GM12878 (cell line): ENCODE measurements at regions not wholly inside any gene's neighbourhood (a gene's known extent, or its start where the extent isn't known, plus 50 kb on each side); places are given as distances from the start of the nearest gene placed in this dataset.

Experiments used
- ATAC-seq: fragments of 200-7000 bp; cut with Tn5 transposase; 3 replicates; pipeline ENCODE4 v1.9.1; 2020; ENCODE audit warnings: mild to moderate bottlenecking, moderate library complexity
- BruUV-seq: library from RNA; stranded (reverse); fragments of 400-500 nt; replicated peaks from 2 replicates; lab custom pipeline; 2021; lab: Mats Ljungman, UMichigan
- CTCF ChIA-PET: fragments of 300-600 bp; sonication (Branson Sonifier 250); formaldehyde crosslinking; extraction: SDS; loops from one replicate; lab custom pipeline; 2021; ENCODE audit warnings: inconsistent platforms; lab: Yijun Ruan, JAX
- POLR2A ChIA-PET: fragments of 350-600 bp; formaldehyde crosslinking; extraction: SDS; loops from one replicate; lab custom pipeline; 2021; ENCODE audit warnings: inconsistent platforms; lab: Charles Lee
- RAD21 ChIA-PET: fragments of 300-600 bp; sonication (Branson Sonifier 250); formaldehyde crosslinking; loops from one replicate; lab custom pipeline; 2023; ENCODE audit warnings: antibody characterized with exemption; ENCODE audit not compliant: unreplicated experiment; lab: Charles Lee
- SMC1A ChIA-PET: fragments of 300-600 bp; sonication (Branson Sonifier 250); formaldehyde crosslinking; loops from one replicate; lab custom pipeline; 2023; ENCODE audit not compliant: unreplicated experiment, uncharacterized antibody; lab: Charles Lee
- DNase-seq: peaks from one replicate; pipeline ENCODE4 v3.0.0-alpha.2; 2011; ENCODE audit warnings: low read depth, low spot score
- FAIRE-seq: peaks from 3 replicates; lab custom pipeline; 2011; peaks lifted over from hg19 to GRCh38; lab: Jason Lieb, UNC
- H2AFZ ChIP-seq: 2 replicates; pipeline ENCODE4 v1.6.0; 2011; ENCODE audit warnings: low read depth, low read length, control low read depth; ENCODE audit not compliant: control insufficient read depth
- H3K27ac ChIP-seq: 2 replicates; pipeline ENCODE4 v1.5.1; 2011; ENCODE audit warnings: control low read depth; ENCODE audit not compliant: control insufficient read depth, insufficient read depth
- H3K27me3 ChIP-seq, 2 experiments: replicated peaks in 1 of 2; 2 replicates each; pipeline versions ENCODE4 v1.6.0 to v1.6.1; 2011; ENCODE audit warnings: low read length in 1 of 2; ENCODE audit not compliant: control insufficient read depth in 2 of 2, insufficient read depth in 2 of 2
- H3K36me3 ChIP-seq, 2 experiments: 2 replicates each; pipeline ENCODE4 v1.5.1; 2011; ENCODE audit warnings: low read length in 1 of 2; ENCODE audit not compliant: control insufficient read depth in 2 of 2, insufficient read depth in 2 of 2
- H3K4me1 ChIP-seq: 2 replicates; pipeline ENCODE4 v1.6.1; 2011; ENCODE audit warnings: mild to moderate bottlenecking, low read length, moderate library complexity, mixed read lengths; ENCODE audit not compliant: control insufficient read depth, insufficient read depth
- H3K4me2 ChIP-seq: 2 replicates; pipeline ENCODE4 v1.6.0; 2011; ENCODE audit warnings: control low read depth; ENCODE audit not compliant: control insufficient read depth, insufficient read depth
- H3K4me3 ChIP-seq: fragments of 200-600 bp; sonication (generic); 2 replicates; pipeline ENCODE4 v1.5.1; 2016
- H3K79me2 ChIP-seq: 2 replicates; pipeline ENCODE4 v1.6.0; 2011; ENCODE audit warnings: low read length; ENCODE audit not compliant: control insufficient read depth, insufficient read depth
- H3K9ac ChIP-seq: 2 replicates; pipeline ENCODE4 v1.8.0; 2011; ENCODE audit warnings: low read length, control low read depth, mixed read lengths; ENCODE audit not compliant: control insufficient read depth, insufficient read depth
- H3K9me3 ChIP-seq: replicated peaks from 3 replicates; pipeline ENCODE4 v1.5.1; 2011; ENCODE audit warnings: mild to moderate bottlenecking, low read length; ENCODE audit not compliant: control insufficient read depth, insufficient read depth
- H4K20me1 ChIP-seq: 2 replicates; pipeline ENCODE4 v1.6.0; 2011; ENCODE audit not compliant: control insufficient read depth, insufficient read depth
- CHD2 ChIP-seq: IDR thresholded peaks from 2 replicates; pipeline ENCODE4 v1.6.1; 2011; ENCODE audit warnings: low read depth, low read length, improper control_type of control experiment, borderline replicate concordance
- DPF2 ChIP-seq: fragments of 450-650 bp; IDR thresholded peaks from 2 replicates; pipeline ENCODE4 v1.6.1; 2017; ENCODE audit warnings: mild to moderate bottlenecking
- FOXM1 ChIP-seq: IDR thresholded peaks from 2 replicates; pipeline ENCODE4 v1.6.1; 2012; ENCODE audit warnings: low read depth, mild to moderate bottlenecking, inconsistent platforms, low read length, moderate library complexity
- HDGF ChIP-seq: fragments of 450-650 bp; IDR thresholded peaks from 2 replicates; pipeline ENCODE4 v1.6.1; 2016; ENCODE audit warnings: antibody characterized with exemption
- MEF2A ChIP-seq: IDR thresholded peaks from 2 replicates; pipeline ENCODE4 v1.6.1; 2011; ENCODE audit warnings: low read depth, mild to moderate bottlenecking, low read length, moderate library complexity; ENCODE audit not compliant: insufficient read depth
- NR2F1 ChIP-seq: fragments of 450-650 bp; conservative IDR thresholded peaks from 2 replicates; pipeline ENCODE4 v1.6.1; 2017; ENCODE audit warnings: mild to moderate bottlenecking
- RCOR1 ChIP-seq: conservative IDR thresholded peaks from 2 replicates; pipeline ENCODE4 v1.6.1; 2012; ENCODE audit warnings: low read depth, low read length, improper control_type of control experiment
- SMAD5 ChIP-seq: IDR thresholded peaks from 2 replicates; pipeline ENCODE4 v1.6.1; 2016; ENCODE audit warnings: antibody characterized with exemption, low read depth
- SMARCA5 ChIP-seq: fragments of 450-650 bp; IDR thresholded peaks from 2 replicates; pipeline ENCODE4 v1.6.1; 2017; ENCODE audit warnings: mild to moderate bottlenecking
- STAT1 ChIP-seq: fragments of 450-650 bp; conservative IDR thresholded peaks from 2 replicates; pipeline ENCODE4 v1.6.1; 2014; ENCODE audit warnings: antibody characterized with exemption, mild to moderate bottlenecking
- TCF7 ChIP-seq: IDR thresholded peaks from 2 replicates; pipeline ENCODE4 v1.6.1; 2014; ENCODE audit warnings: antibody characterized with exemption, borderline replicate concordance
- WGBS: methylation state at CpG from one replicate; pipeline ENCODE4 v1.1.6; 2016; ENCODE audit warnings: low lambda C conversion rate; ENCODE audit not compliant: insufficient replicate concordance, insufficient coverage; ENCODE audit errors: missing lambda C conversion rate; 5-methylcytosine and 5-hydroxymethylcytosine counted together
- in situ Hi-C: fragments of 300-500 bp; cut with MboI; formaldehyde crosslinking; loops from 9 replicates; pipeline ENCODE4 v1.14.3; 2018; ENCODE audit warnings: mixed read lengths
- intact Hi-C: fragments of 100-400 bp; cut with micrococcal nuclease; formaldehyde crosslinking; loops from one replicate; pipeline ENCODE4 v1.14.2; 2022; ENCODE audit not compliant: unreplicated experiment
- TF ChIP-seq, protein P1 (sequence below): IDR thresholded peaks from 2 replicates; pipeline ENCODE4 v1.6.1; 2012; ENCODE audit warnings: low read depth, low read length, improper control_type of control experiment
- TF ChIP-seq, protein P2 (sequence below): fragments of 450-650 bp; IDR thresholded peaks from 2 replicates; pipeline ENCODE4 v1.6.1; 2014; ENCODE audit warnings: mild to moderate bottlenecking

DNA sequence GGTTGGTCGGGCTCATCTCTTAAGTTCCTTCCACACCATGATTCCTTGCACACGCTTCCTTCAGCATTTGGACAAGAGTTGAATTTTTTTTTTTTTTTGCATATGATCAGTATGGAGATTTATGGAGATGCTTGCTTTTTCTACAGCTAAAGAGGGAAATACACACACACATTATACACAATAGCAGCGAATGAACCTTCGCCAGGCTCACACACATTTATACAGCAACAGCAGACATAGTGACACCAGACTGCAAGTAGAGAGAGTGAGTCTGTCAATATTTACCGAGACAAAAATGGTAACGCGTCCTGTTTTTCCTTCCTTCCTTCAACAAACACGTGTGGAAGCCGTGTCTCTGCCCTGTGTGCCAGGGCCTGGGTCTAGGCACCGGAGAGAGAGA, 897.9 kb downstream of the BCL11B start:
- H3K27me3 ChIP-seq: no peaks in the 10 kb centered on the region
- intact Hi-C loops (no loop called here), in situ Hi-C loops (no loop called here)
- ChIA-PET RAD21 (no interaction called here), CTCF (no interaction called here), POLR2A (no interaction called here), SMC1A (no interaction called here)
- H3K4me1 ChIP-seq: no peaks in the 10 kb centered on the region
- no peak for TF ChIP-seq MEF2A
- TF ChIP-seq TCF7: no peak
- no peak for TF ChIP-seq FOXM1
- no peak for TF ChIP-seq SMARCA5
- TF ChIP-seq RCOR1: no peak
- TF ChIP-seq, protein P1, sequence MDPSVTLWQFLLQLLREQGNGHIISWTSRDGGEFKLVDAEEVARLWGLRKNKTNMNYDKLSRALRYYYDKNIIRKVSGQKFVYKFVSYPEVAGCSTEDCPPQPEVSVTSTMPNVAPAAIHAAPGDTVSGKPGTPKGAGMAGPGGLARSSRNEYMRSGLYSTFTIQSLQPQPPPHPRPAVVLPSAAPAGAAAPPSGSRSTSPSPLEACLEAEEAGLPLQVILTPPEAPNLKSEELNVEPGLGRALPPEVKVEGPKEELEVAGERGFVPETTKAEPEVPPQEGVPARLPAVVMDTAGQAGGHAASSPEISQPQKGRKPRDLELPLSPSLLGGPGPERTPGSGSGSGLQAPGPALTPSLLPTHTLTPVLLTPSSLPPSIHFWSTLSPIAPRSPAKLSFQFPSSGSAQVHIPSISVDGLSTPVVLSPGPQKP: no peak
- no peak for TF ChIP-seq CHD2
- TF ChIP-seq SMAD5: no peak
- TF ChIP-seq STAT1: no peak
- TF ChIP-seq NR2F1: no peak
- TF ChIP-seq DPF2: no peak
- TF ChIP-seq, protein P2, sequence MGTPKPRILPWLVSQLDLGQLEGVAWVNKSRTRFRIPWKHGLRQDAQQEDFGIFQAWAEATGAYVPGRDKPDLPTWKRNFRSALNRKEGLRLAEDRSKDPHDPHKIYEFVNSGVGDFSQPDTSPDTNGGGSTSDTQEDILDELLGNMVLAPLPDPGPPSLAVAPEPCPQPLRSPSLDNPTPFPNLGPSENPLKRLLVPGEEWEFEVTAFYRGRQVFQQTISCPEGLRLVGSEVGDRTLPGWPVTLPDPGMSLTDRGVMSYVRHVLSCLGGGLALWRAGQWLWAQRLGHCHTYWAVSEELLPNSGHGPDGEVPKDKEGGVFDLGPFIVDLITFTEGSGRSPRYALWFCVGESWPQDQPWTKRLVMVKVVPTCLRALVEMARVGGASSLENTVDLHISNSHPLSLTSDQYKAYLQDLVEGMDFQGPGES: no peak
- no peak for TF ChIP-seq HDGF
- ATAC-seq (no peak), FAIRE-seq (no peak), DNase-seq (no peak)
- no peak overlapping the region for H3K4me2 ChIP-seq
- H3K4me3 ChIP-seq: no peak overlapping the region
- no peaks in the 10 kb centered on the region for H3K36me3 ChIP-seq
- no peaks in the 10 kb centered on the region for H4K20me1 ChIP-seq
- H2AFZ ChIP-seq: no peak overlapping the region
- WGBS: 33% methylated on average over 10 of the region's 10 CpGs
- no peaks in the 10 kb centered on the region for H3K9me3 ChIP-seq
- no peaks in the 10 kb centered on the region for H3K79me2 ChIP-seq
- no TSS peak for BruUV-seq
- H3K27ac ChIP-seq: no peak overlapping the region
- no peak overlapping the region for H3K9ac ChIP-seq
